GM23338 (cell line): ENCODE measurements at regions not wholly inside any gene's neighbourhood (a gene's known extent, or its start where the extent isn't known, plus 50 kb on each side); places are given as distances from the start of the nearest gene placed in this dataset.
A peak's percentile ranks its signal among the peaks of the same experiment; 100 is the strongest.

ENCODE experiments used
- ATAC-seq: fragments of 200-7000 bp; cut with Tn5 transposase; 3 replicates; pipeline ENCODE4 v1.9.1; 2020
- DNase-seq: peaks from one replicate; pipeline ENCODE4 v3.0.0-alpha.2; 2015; ENCODE audit warnings: low spot score
- H2AFZ ChIP-seq: fragments of 200-600 bp; sonication (generic); 2 replicates; pipeline ENCODE4 v1.8.0; 2016; ENCODE audit warnings: antibody characterized with exemption, mild to moderate bottlenecking, moderate library complexity
- H3F3A ChIP-seq: fragments of 200-600 bp; sonication (generic); replicated peaks from 2 replicates; pipeline ENCODE4 v1.8.0; 2017; ENCODE audit warnings: antibody characterized with exemption, mixed run types, low read depth
- H3K27ac ChIP-seq: fragments of 200-600 bp; sonication (generic); 2 replicates; pipeline ENCODE4 v1.6.1; 2016; ENCODE audit warnings: low read depth
- H3K27me3 ChIP-seq: fragments of 200-600 bp; sonication (generic); 2 replicates; pipeline ENCODE4 v1.8.0; 2016; ENCODE audit warnings: mild to moderate bottlenecking, mixed run types, moderate library complexity; ENCODE audit not compliant: insufficient read depth
- H3K36me3 ChIP-seq: fragments of 200-600 bp; sonication (generic); 2 replicates; pipeline ENCODE4 v1.8.0; 2016; ENCODE audit warnings: mild to moderate bottlenecking; ENCODE audit not compliant: insufficient read depth
- H3K4me1 ChIP-seq: fragments of 200-600 bp; sonication (generic); 2 replicates; pipeline ENCODE4 v1.8.0; 2016; ENCODE audit warnings: mild to moderate bottlenecking, moderate library complexity; ENCODE audit not compliant: insufficient read depth
- H3K4me2 ChIP-seq: fragments of 200-600 bp; sonication (generic); 2 replicates; pipeline ENCODE4 v1.7.1; 2017; ENCODE audit warnings: mixed run types
- H3K4me3 ChIP-seq: fragments of 200-600 bp; sonication (generic); 2 replicates; pipeline ENCODE4 v1.6.1; 2016; ENCODE audit warnings: mixed run types
- H3K79me2 ChIP-seq: fragments of 200-600 bp; sonication (generic); replicated peaks from 2 replicates; pipeline ENCODE4 v1.8.0; 2017; ENCODE audit warnings: mild to moderate bottlenecking; ENCODE audit not compliant: insufficient read depth
- H3K9me2 ChIP-seq: fragments of 200-600 bp; sonication (generic); 2 replicates; pipeline ENCODE4 v1.8.0; 2017; ENCODE audit not compliant: insufficient read depth
- H4K20me1 ChIP-seq: fragments of 200-600 bp; sonication (generic); replicated peaks from 2 replicates; pipeline ENCODE4 v1.8.0; 2017; ENCODE audit warnings: mild to moderate bottlenecking; ENCODE audit not compliant: insufficient read depth
- H3K27ac Mint-ChIP-seq: 2 replicates; pipeline ENCODE4 v1.8.0; 2020; ENCODE audit warnings: inconsistent platforms, mild to moderate bottlenecking, moderate library complexity, mixed read lengths
- H3K27me3 Mint-ChIP-seq: 3 replicates; pipeline ENCODE4 v1.8.0; 2022; ENCODE audit warnings: low read depth, mild to moderate bottlenecking, moderate library complexity, mixed read lengths, inconsistent platforms; ENCODE audit not compliant: insufficient read depth, poor library complexity
- H3K36me3 Mint-ChIP-seq: 3 replicates; pipeline ENCODE4 v1.8.0; 2021; ENCODE audit warnings: low read depth, mild to moderate bottlenecking, inconsistent platforms, moderate library complexity, mixed read lengths
- H3K4me1 Mint-ChIP-seq: 3 replicates; pipeline ENCODE4 v1.8.0; 2020; ENCODE audit warnings: mild to moderate bottlenecking, inconsistent platforms, mixed read lengths
- H3K4me3 Mint-ChIP-seq: 3 replicates; pipeline ENCODE4 v1.8.0; 2021; ENCODE audit warnings: moderate library complexity, mild to moderate bottlenecking, inconsistent platforms, mixed read lengths
- H3K9me3 Mint-ChIP-seq: 3 replicates; pipeline ENCODE4 v1.8.0; 2020; ENCODE audit warnings: moderate library complexity, mild to moderate bottlenecking, inconsistent platforms, mixed read lengths
- CREB1 ChIP-seq: fragments of 250-450 bp; sonication (Bioruptor Pico); IDR thresholded peaks from 2 replicates; pipeline ENCODE4 v1.5.0; 2020; ENCODE audit warnings: low read depth, mild to moderate bottlenecking, moderate library complexity
- EZH2phosphoT487 ChIP-seq: fragments of 200-600 bp; sonication (generic); IDR thresholded peaks from one replicate; pipeline ENCODE4 v1.8.1; 2018; ENCODE audit warnings: antibody characterized with exemption; ENCODE audit not compliant: unreplicated experiment
- JUNB ChIP-seq: IDR thresholded peaks from one replicate; pipeline ENCODE4 v1.6.1; 2016; ENCODE audit warnings: antibody characterized with exemption; ENCODE audit not compliant: unreplicated experiment
- NANOG ChIP-seq: IDR thresholded peaks from 2 replicates; pipeline ENCODE4 v1.6.1; 2016; ENCODE audit warnings: antibody characterized with exemption, borderline replicate concordance
- ZNF114 ChIP-seq: fragments of 250-450 bp; sonication (Bioruptor Pico); IDR thresholded peaks from 2 replicates; pipeline ENCODE4 v1.5.0; 2020; ENCODE audit warnings: mild to moderate bottlenecking, moderate library complexity
- ZNF331 ChIP-seq: fragments of 250-450 bp; sonication (Bioruptor Pico); IDR thresholded peaks from 2 replicates; pipeline ENCODE4 v1.5.0; 2020; ENCODE audit warnings: low read depth, mild to moderate bottlenecking, moderate library complexity
- TF ChIP-seq, protein P1 (sequence below): IDR thresholded peaks from one replicate; pipeline ENCODE4 v1.6.1; 2018; ENCODE audit warnings: antibody characterized with exemption; ENCODE audit not compliant: unreplicated experiment
- TF ChIP-seq, protein P2 (sequence below), 2 experiments: fragments of 200-600 bp in 1 of 2; sonication (generic) in 1 of 2; conservative IDR thresholded peaks; 2 replicates each; pipeline versions ENCODE4 v1.5.1 to v1.6.1; 2016 to 2017; ENCODE audit warnings: antibody characterized with exemption in 2 of 2, low read depth in 2 of 2, mild to moderate bottlenecking in 2 of 2, moderate library complexity in 1 of 2

DNA sequence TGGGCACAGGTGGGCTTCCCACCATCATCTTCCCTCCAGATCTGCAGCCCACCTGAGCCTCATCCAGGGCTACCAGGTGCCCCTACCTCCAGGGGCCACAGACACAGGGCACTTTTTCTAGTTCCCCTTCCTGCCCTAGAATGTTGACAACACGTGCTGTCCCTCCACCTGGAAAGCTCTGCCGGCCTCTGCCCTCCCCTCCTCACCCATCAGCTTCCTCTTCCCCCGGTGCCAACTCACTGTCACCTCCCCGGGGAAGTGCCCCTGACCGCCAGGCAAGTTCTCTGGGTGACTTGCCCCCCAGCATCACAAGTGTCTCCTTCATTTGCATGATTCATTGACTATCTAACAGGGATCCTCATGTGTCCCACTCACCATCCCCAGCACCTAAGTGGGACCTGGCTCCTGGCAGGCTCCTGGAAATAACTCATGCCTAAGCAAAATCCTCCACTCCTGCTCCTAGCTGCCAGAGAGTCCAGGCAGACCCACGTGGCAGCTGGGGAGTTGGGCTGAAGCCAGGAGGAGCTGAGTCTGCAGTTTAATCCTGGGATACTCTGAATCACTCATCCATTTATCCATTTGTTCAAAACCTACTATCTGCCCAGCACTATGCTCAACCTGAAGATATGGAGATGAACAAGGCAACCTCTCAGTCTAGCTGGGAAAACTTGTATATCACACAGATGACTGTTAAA is 304.4 kb downstream of the FOXL1 start (continued):
- TF ChIP-seq, protein P1, sequence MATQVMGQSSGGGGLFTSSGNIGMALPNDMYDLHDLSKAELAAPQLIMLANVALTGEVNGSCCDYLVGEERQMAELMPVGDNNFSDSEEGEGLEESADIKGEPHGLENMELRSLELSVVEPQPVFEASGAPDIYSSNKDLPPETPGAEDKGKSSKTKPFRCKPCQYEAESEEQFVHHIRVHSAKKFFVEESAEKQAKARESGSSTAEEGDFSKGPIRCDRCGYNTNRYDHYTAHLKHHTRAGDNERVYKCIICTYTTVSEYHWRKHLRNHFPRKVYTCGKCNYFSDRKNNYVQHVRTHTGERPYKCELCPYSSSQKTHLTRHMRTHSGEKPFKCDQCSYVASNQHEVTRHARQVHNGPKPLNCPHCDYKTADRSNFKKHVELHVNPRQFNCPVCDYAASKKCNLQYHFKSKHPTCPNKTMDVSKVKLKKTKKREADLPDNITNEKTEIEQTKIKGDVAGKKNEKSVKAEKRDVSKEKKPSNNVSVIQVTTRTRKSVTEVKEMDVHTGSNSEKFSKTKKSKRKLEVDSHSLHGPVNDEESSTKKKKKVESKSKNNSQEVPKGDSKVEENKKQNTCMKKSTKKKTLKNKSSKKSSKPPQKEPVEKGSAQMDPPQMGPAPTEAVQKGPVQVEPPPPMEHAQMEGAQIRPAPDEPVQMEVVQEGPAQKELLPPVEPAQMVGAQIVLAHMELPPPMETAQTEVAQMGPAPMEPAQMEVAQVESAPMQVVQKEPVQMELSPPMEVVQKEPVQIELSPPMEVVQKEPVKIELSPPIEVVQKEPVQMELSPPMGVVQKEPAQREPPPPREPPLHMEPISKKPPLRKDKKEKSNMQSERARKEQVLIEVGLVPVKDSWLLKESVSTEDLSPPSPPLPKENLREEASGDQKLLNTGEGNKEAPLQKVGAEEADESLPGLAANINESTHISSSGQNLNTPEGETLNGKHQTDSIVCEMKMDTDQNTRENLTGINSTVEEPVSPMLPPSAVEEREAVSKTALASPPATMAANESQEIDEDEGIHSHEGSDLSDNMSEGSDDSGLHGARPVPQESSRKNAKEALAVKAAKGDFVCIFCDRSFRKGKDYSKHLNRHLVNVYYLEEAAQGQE: no peak

DNA sequence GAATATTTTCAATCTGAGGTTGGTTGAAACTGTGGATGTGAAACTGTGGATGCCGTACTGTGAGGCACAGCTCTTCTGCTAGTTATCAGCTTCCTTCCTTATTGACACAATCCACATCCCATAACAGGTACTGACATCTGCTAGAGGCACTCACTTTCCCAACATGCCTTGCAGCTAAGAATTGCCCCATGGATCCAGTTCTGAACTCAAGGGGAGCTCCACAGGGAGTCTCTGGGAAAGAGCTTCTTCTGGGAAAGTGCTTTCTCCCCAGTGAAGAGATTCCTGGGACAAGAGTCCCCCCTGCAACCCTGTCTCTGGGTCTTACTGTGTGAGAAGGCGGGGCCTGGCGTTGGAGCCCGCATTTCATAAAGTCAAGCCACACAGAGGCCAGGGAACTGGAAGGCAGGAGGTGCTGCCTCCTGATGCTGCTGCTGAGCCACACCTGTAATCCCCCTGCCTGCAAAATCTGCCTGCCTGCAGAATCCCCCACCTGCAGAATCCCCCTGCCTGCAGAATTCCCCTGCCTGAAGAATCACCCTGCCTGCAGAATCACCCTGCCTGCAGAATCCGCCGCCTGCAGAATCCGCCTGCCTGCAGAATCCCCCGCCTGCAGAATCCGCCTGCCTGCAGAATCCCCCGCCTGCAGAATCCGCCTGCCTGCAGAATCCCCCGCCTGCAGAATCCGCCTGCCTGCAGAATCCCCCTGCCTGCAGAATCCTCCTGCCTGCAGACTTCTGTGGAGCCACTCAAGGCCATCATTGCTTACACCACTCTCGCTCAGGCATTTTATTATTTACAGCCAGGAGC is 305.4 kb downstream of the FOXL1 start:
- no peak for DNase-seq
- Histone ChIP-seq H3K36me3 (no peaks in the 10 kb centered on the region), H3K27me3 (no peaks in the 10 kb centered on the region), H3K79me2 (no peaks in the 10 kb centered on the region), H3K4me3 (no peak overlapping the region), H3K27ac (no peak overlapping the region), H4K20me1 (no peaks in the 10 kb centered on the region), H2AFZ (peak overlapping the region; percentile 78; the same call in 1 of the 2 replicates), H3K4me2 (no peak overlapping the region), H3K4me1 (no peaks in the 10 kb centered on the region), H3F3A (no peaks in the 10 kb centered on the region), H3K9me2 (no peaks in the 10 kb centered on the region)
- Mint-ChIP-seq H3K36me3 (no peaks in the 10 kb centered on the region), H3K27ac (no peak overlapping the region), H3K9me3 (no peaks in the 10 kb centered on the region), H3K27me3 (peaks cover 9% of the 10 kb centered on the region), H3K4me3 (no peak overlapping the region), H3K4me1 (peaks cover 15% of the 10 kb centered on the region; the same call in 2 of the 3 replicates)
- peak; percentile 77 for ATAC-seq
- TF ChIP-seq ZNF114 (CRISPR knock-in tag) (no peak), ZNF331 (CRISPR knock-in tag) (no peak), JUNB (no peak), EZH2phosphoT487 (no peak), CREB1 (CRISPR knock-in tag) (no peak), NANOG (no peak)
- TF ChIP-seq, protein P2, sequence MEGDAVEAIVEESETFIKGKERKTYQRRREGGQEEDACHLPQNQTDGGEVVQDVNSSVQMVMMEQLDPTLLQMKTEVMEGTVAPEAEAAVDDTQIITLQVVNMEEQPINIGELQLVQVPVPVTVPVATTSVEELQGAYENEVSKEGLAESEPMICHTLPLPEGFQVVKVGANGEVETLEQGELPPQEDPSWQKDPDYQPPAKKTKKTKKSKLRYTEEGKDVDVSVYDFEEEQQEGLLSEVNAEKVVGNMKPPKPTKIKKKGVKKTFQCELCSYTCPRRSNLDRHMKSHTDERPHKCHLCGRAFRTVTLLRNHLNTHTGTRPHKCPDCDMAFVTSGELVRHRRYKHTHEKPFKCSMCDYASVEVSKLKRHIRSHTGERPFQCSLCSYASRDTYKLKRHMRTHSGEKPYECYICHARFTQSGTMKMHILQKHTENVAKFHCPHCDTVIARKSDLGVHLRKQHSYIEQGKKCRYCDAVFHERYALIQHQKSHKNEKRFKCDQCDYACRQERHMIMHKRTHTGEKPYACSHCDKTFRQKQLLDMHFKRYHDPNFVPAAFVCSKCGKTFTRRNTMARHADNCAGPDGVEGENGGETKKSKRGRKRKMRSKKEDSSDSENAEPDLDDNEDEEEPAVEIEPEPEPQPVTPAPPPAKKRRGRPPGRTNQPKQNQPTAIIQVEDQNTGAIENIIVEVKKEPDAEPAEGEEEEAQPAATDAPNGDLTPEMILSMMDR (conservative IDR thresholded peaks at IDR 0.05; ENCODE audit: low read depth in 2 of 2): no peak
- TF ChIP-seq, protein P1: no peak
